ENCODE measurements at regions not wholly inside any gene's neighbourhood (a gene's known extent, or its start where the extent isn't known, plus 50 kb on each side); places are given as distances from the start of the nearest gene placed in this dataset.

GRCh38 chr1:95353194-95353593, 119.2 kb downstream of the RWDD3 start:
- Mint-ChIP-seq H3K9me3 (ENCODE audit: unreplicated experiment) (no peaks in the 10 kb centered on the region), H3K4me3 (ENCODE audit: unreplicated experiment) (no peak overlapping the region), H3K4me1 (ENCODE audit: low read depth, unreplicated experiment) (peaks cover 5% of the 10 kb centered on the region), H3K27me3 (ENCODE audit: low read depth, unreplicated experiment) (peaks cover 1% of the 10 kb centered on the region), H3K36me3 (ENCODE audit: low read depth, unreplicated experiment) (no peaks in the 10 kb centered on the region), H3K27ac (ENCODE audit: unreplicated experiment) (no peak overlapping the region)
- Histone ChIP-seq H3K9me3 (ENCODE audit: insufficient read depth, low read depth, low read length) (no peaks in the 10 kb centered on the region), H3K9ac (ENCODE audit: low read length) (no peak overlapping the region), H3K36me3 (ENCODE audit: insufficient read depth, low read length) (no peaks in the 10 kb centered on the region), H3K27me3 (ENCODE audit: insufficient read depth, low read length) (no peaks in the 10 kb centered on the region), H2AFZ (ENCODE audit: low read depth, low read length) (no peak overlapping the region), H4K20me1 (ENCODE audit: insufficient read depth, low read length) (no peaks in the 10 kb centered on the region), H3K27ac (ENCODE audit: low read depth, low read length) (no peak overlapping the region), H3K4me1 (ENCODE audit: insufficient read depth, low read length) (no peaks in the 10 kb centered on the region), H3K4me2 (ENCODE audit: low read length) (no peak overlapping the region), H3K4me3 (ENCODE audit: insufficient read depth, low read depth, low read length) (no peak overlapping the region), H3K79me2 (ENCODE audit: insufficient read depth, low read length) (no peaks in the 10 kb centered on the region)
- TF ChIP-seq EZH2 (IDR thresholded peaks at IDR 0.05; ENCODE audit: insufficient read depth, low read length), result no peak
- TF ChIP-seq, protein P1, sequence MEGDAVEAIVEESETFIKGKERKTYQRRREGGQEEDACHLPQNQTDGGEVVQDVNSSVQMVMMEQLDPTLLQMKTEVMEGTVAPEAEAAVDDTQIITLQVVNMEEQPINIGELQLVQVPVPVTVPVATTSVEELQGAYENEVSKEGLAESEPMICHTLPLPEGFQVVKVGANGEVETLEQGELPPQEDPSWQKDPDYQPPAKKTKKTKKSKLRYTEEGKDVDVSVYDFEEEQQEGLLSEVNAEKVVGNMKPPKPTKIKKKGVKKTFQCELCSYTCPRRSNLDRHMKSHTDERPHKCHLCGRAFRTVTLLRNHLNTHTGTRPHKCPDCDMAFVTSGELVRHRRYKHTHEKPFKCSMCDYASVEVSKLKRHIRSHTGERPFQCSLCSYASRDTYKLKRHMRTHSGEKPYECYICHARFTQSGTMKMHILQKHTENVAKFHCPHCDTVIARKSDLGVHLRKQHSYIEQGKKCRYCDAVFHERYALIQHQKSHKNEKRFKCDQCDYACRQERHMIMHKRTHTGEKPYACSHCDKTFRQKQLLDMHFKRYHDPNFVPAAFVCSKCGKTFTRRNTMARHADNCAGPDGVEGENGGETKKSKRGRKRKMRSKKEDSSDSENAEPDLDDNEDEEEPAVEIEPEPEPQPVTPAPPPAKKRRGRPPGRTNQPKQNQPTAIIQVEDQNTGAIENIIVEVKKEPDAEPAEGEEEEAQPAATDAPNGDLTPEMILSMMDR (IDR thresholded peaks at IDR 0.05; ENCODE audit: insufficient read depth, low read depth, low read length), result no peak
- FAIRE-seq (no peak), DNase-seq (ENCODE audit: low read depth) (no peak)

DNA sequence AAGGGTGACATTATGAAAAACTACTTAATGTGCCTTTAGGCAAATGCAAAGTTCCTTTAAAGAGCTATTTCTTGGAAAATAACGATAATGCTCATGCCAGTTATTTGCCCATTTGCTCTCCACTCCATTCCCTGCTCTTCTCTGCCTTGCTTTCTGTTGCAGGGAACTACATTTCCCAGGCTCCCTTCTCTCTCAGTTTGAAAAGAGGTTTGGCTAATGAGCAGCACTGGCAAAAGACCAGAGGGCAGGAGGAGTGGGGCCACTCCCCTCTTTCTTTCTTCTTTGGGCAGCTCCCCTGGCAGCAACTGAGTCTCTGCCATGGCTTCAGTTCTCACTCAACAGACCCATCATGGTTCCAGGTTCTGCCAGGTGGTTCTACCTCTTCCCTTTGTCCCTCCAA, 130.5 kb downstream of the RWDD3 start:
- no peak overlapping the region for H3K4me3 Mint-ChIP-seq (ENCODE audit: unreplicated experiment)
- H3K4me1 ChIP-seq (ENCODE audit: insufficient read depth, low read length), result no peaks in the 10 kb centered on the region
- peaks cover 13% of the 10 kb centered on the region for H3K27me3 Mint-ChIP-seq (ENCODE audit: low read depth, unreplicated experiment)
- no peak overlapping the region for H2AFZ ChIP-seq (ENCODE audit: low read depth, low read length)
- no peak for FAIRE-seq
- H3K9ac ChIP-seq (ENCODE audit: low read length), result no peak overlapping the region
- no peaks in the 10 kb centered on the region for H3K27me3 ChIP-seq (ENCODE audit: insufficient read depth, low read length)
- H3K27ac Mint-ChIP-seq (ENCODE audit: unreplicated experiment), result no peak overlapping the region
- H3K4me3 ChIP-seq (ENCODE audit: insufficient read depth, low read depth, low read length), result no peak overlapping the region
- H4K20me1 ChIP-seq (ENCODE audit: insufficient read depth, low read length), result no peaks in the 10 kb centered on the region
- H3K36me3 Mint-ChIP-seq (ENCODE audit: low read depth, unreplicated experiment), result no peaks in the 10 kb centered on the region
- TF ChIP-seq, protein P1 (IDR thresholded peaks at IDR 0.05; ENCODE audit: insufficient read depth, low read depth, low read length), result no peak
- TF ChIP-seq EZH2 (IDR thresholded peaks at IDR 0.05; ENCODE audit: insufficient read depth, low read length), result no peak
- peaks cover 4% of the 10 kb centered on the region for H3K9me3 Mint-ChIP-seq (ENCODE audit: unreplicated experiment)
- H3K79me2 ChIP-seq (ENCODE audit: insufficient read depth, low read length), result no peaks in the 10 kb centered on the region
- H3K36me3 ChIP-seq (ENCODE audit: insufficient read depth, low read length), result no peaks in the 10 kb centered on the region
- no peak overlapping the region for H3K4me2 ChIP-seq (ENCODE audit: low read length)
- H3K27ac ChIP-seq (ENCODE audit: low read depth, low read length), result no peak overlapping the region
- H3K9me3 ChIP-seq (ENCODE audit: insufficient read depth, low read depth, low read length), result peaks cover 2% of the 10 kb centered on the region
- peaks cover 3% of the 10 kb centered on the region for H3K4me1 Mint-ChIP-seq (ENCODE audit: low read depth, unreplicated experiment)
- no peak for DNase-seq (ENCODE audit: low read depth)

GRCh38 chr1:95366498-95366897, 132.5 kb downstream of the RWDD3 start:
- no peak overlapping the region for H3K27ac Mint-ChIP-seq (ENCODE audit: unreplicated experiment)
- H3K27me3 Mint-ChIP-seq (ENCODE audit: low read depth, unreplicated experiment), result peaks cover 13% of the 10 kb centered on the region
- Histone ChIP-seq H2AFZ (ENCODE audit: low read depth, low read length) (no peak overlapping the region), H3K36me3 (ENCODE audit: insufficient read depth, low read length) (no peaks in the 10 kb centered on the region), H3K79me2 (ENCODE audit: insufficient read depth, low read length) (no peaks in the 10 kb centered on the region), H3K9me3 (ENCODE audit: insufficient read depth, low read depth, low read length) (peaks cover 2% of the 10 kb centered on the region), H3K4me2 (ENCODE audit: low read length) (no peak overlapping the region), H3K27me3 (ENCODE audit: insufficient read depth, low read length) (no peaks in the 10 kb centered on the region), H3K4me1 (ENCODE audit: insufficient read depth, low read length) (no peaks in the 10 kb centered on the region), H4K20me1 (ENCODE audit: insufficient read depth, low read length) (no peaks in the 10 kb centered on the region), H3K4me3 (ENCODE audit: insufficient read depth, low read depth, low read length) (no peak overlapping the region), H3K9ac (ENCODE audit: low read length) (no peak overlapping the region), H3K27ac (ENCODE audit: low read depth, low read length) (no peak overlapping the region)
- DNase-seq (ENCODE audit: low read depth) (no peak), FAIRE-seq (no peak)
- H3K4me3 Mint-ChIP-seq (ENCODE audit: unreplicated experiment), result no peak overlapping the region
- H3K36me3 Mint-ChIP-seq (ENCODE audit: low read depth, unreplicated experiment), result no peaks in the 10 kb centered on the region
- H3K9me3 Mint-ChIP-seq (ENCODE audit: unreplicated experiment), result peaks cover 4% of the 10 kb centered on the region
- no peak for TF ChIP-seq EZH2 (IDR thresholded peaks at IDR 0.05; ENCODE audit: insufficient read depth, low read length)
- TF ChIP-seq, protein P1 (IDR thresholded peaks at IDR 0.05; ENCODE audit: insufficient read depth, low read depth, low read length), result no peak
- H3K4me1 Mint-ChIP-seq (ENCODE audit: low read depth, unreplicated experiment), result no peaks in the 10 kb centered on the region

Data from astrocyte (in vitro differentiated cells and primary cell).